HCT116 (cell line): ENCODE measurements at regions not wholly inside any gene's neighbourhood (a gene's known extent, or its start where the extent isn't known, plus 50 kb on each side); places are given as distances from the start of the nearest gene placed in this dataset.

Source experiments
- ATAC-seq: fragments of 200-7000 bp; cut with Tn5 transposase; 2 replicates; pipeline ENCODE4 v1.9.1; 2020; ENCODE audit warnings: mild to moderate bottlenecking, moderate library complexity
- BruUV-seq: library from RNA; stranded (reverse); fragments of 400-500 nt; replicated peaks from 2 replicates; lab custom pipeline; 2021; lab: Mats Ljungman, UMichigan
- CTCF ChIA-PET: fragments of 300-600 bp; sonication (Branson Sonifier 250); formaldehyde crosslinking; loops from one replicate; lab custom pipeline; 2021; ENCODE audit warnings: antibody characterized with exemption; lab: Charles Lee
- POLR2A ChIA-PET: fragments of 300-600, 350-600 bp; sonication (Branson Sonifier 250); formaldehyde crosslinking; loops from one replicate; lab custom pipeline; 2021; ENCODE audit warnings: antibody characterized with exemption; lab: Charles Lee
- RAD21 ChIA-PET, 2 experiments: fragments of 300-600 bp; sonication (Branson Sonifier 250); formaldehyde crosslinking; loops; one replicate each; lab custom pipeline; 2023; ENCODE audit warnings: low total read pairs in 2 of 2; ENCODE audit not compliant: uncharacterized antibody in 2 of 2, unreplicated experiment in 2 of 2, low non-redundant PET in 1 of 2; lab: Charles Lee
- DNase-seq: peaks from one replicate; pipeline ENCODE4 v3.0.0-alpha.2; 2010; ENCODE audit warnings: low read depth, low spot score
- H2AFZ ChIP-seq: fragments of 200-600 bp; shearing (Covaris generic), sonication (generic); 2 replicates; pipeline ENCODE4 v1.6.1; 2017; ENCODE audit warnings: low read depth, mixed run types, mixed read lengths, antibody characterized with exemption, low read length; ENCODE audit not compliant: poor library complexity, severe bottlenecking
- H3K27ac ChIP-seq: 2 replicates; pipeline ENCODE4 v1.5.1; 2012; ENCODE audit warnings: low read depth, low read length
- H3K27me3 ChIP-seq: fragments of 200-600 bp; sonication (generic); 2 replicates; pipeline ENCODE4 v1.6.1; 2016; ENCODE audit warnings: mixed run types, low read length, mixed read lengths; ENCODE audit not compliant: insufficient read depth
- H3K36me3 ChIP-seq, 2 experiments: fragments of 200-500 bp in 1 of 2; fragments of 200-600 bp in 1 of 2; sonication (Bioruptor generic) in 1 of 2; sonication (generic) in 1 of 2; 2 replicates each; pipeline versions ENCODE4 v1.5.1 to v1.6.1; 2014 to 2016; ENCODE audit warnings: low read length in 2 of 2, inconsistent platforms in 1 of 2, mixed read lengths in 1 of 2, mixed run types in 1 of 2; ENCODE audit not compliant: insufficient read depth in 2 of 2, control insufficient read depth in 1 of 2
- H3K4me1 ChIP-seq, 2 experiments: fragments of 200-600 bp in 1 of 2; sonication (generic) in 1 of 2; 2 replicates each; pipeline versions ENCODE4 v1.5.1 to v1.6.1; 2012 to 2017; ENCODE audit warnings: low read length in 2 of 2, inconsistent platforms in 1 of 2, mild to moderate bottlenecking in 1 of 2, mixed read lengths in 1 of 2, mixed run types in 1 of 2, moderate library complexity in 1 of 2; ENCODE audit not compliant: insufficient read depth in 2 of 2, control insufficient read depth in 1 of 2
- H3K4me2 ChIP-seq: fragments of 200-600 bp; sonication (generic); 2 replicates; pipeline ENCODE4 v1.6.1; 2017; ENCODE audit warnings: mixed run types, low read length, mixed read lengths
- H3K4me3 ChIP-seq, 2 experiments: fragments of 200-600 bp in 1 of 2; sonication (generic) in 1 of 2; replicated peaks in 1 of 2; 2 replicates each; pipeline ENCODE4 v1.5.1; 2011 to 2016; ENCODE audit warnings: low read length in 2 of 2, control low read depth in 1 of 2, low read depth in 1 of 2, mild to moderate bottlenecking in 1 of 2, mixed read lengths in 1 of 2, mixed run types in 1 of 2
- H3K79me2 ChIP-seq: fragments of 200-600 bp; sonication (generic); 2 replicates; pipeline ENCODE4 v1.6.1; 2017; ENCODE audit warnings: mild to moderate bottlenecking, mixed run types, low read length, moderate library complexity, mixed read lengths; ENCODE audit not compliant: insufficient read depth
- H3K9ac ChIP-seq: fragments of 200-600 bp; sonication (generic); 2 replicates; pipeline ENCODE4 v1.6.1; 2016; ENCODE audit warnings: low read length, mixed read lengths
- H3K9me2 ChIP-seq: fragments of 200-600 bp; sonication (generic), shearing (Covaris generic); 2 replicates; pipeline ENCODE4 v1.6.1; 2017; ENCODE audit warnings: mixed run types, mild to moderate bottlenecking, moderate library complexity; ENCODE audit not compliant: insufficient read depth
- H3K9me3 ChIP-seq, 2 experiments: fragments of 200-500 bp in 1 of 2; fragments of 200-600 bp in 1 of 2; sonication (Bioruptor generic) in 1 of 2; sonication (generic) in 1 of 2; 2 replicates each; pipeline ENCODE4 v1.6.1; 2014 to 2017; ENCODE audit warnings: low read length in 2 of 2, mixed read lengths in 2 of 2, inconsistent platforms in 1 of 2, low read depth in 1 of 2, mild to moderate bottlenecking in 1 of 2, mixed run types in 1 of 2, moderate library complexity in 1 of 2; ENCODE audit not compliant: control insufficient read depth in 1 of 2, insufficient read depth in 1 of 2
- H4K20me1 ChIP-seq: fragments of 200-600 bp; sonication (generic), shearing (Covaris generic); 2 replicates; pipeline ENCODE4 v1.6.1; 2017; ENCODE audit warnings: mixed run types, mild to moderate bottlenecking, moderate library complexity; ENCODE audit not compliant: insufficient read depth
- CEBPB ChIP-seq: IDR thresholded peaks from 2 replicates; pipeline ENCODE4 v1.6.1; 2012; ENCODE audit warnings: low read depth
- CTCF ChIP-seq, 3 experiments: fragments of 200-600 bp in 1 of 3; sonication (generic) in 1 of 3; IDR thresholded peaks in 2 of 3; conservative IDR thresholded peaks in 1 of 3; 2 replicates each; pipeline ENCODE4 v1.5.1; 2012 to 2017; ENCODE audit warnings: low read depth in 2 of 3, low read length in 2 of 3, antibody characterized with exemption in 1 of 3, borderline replicate concordance in 1 of 3, control low read depth in 1 of 3, mild to moderate bottlenecking in 1 of 3, mixed read lengths in 1 of 3, mixed run types in 1 of 3, moderate library complexity in 1 of 3; ENCODE audit not compliant: insufficient read depth in 1 of 3
- EGR1 ChIP-seq: IDR thresholded peaks from 2 replicates; pipeline ENCODE4 v1.6.1; 2012; ENCODE audit warnings: low read depth
- EZH2 ChIP-seq: fragments of 200-600 bp; sonication (generic); IDR thresholded peaks from 2 replicates; pipeline ENCODE4 v1.6.1; 2017; ENCODE audit warnings: antibody characterized with exemption, mixed run types
- FOSL1 ChIP-seq: IDR thresholded peaks from 2 replicates; pipeline ENCODE4 v1.6.1; 2012; ENCODE audit warnings: low read depth
- MAX ChIP-seq: IDR thresholded peaks from 2 replicates; pipeline ENCODE4 v1.6.1; 2012
- POLR2A ChIP-seq: IDR thresholded peaks from 2 replicates; pipeline ENCODE4 v1.7.0; 2011; ENCODE audit warnings: borderline replicate concordance; ENCODE audit not compliant: insufficient read depth, insufficient read length; ENCODE audit errors: extremely low read depth
- REST ChIP-seq: IDR thresholded peaks from 2 replicates; pipeline ENCODE4 v1.6.1; 2012; ENCODE audit warnings: low read depth
- SIN3A ChIP-seq: IDR thresholded peaks from 2 replicates; pipeline ENCODE4 v1.6.1; 2012; ENCODE audit warnings: low read depth
- SP1 ChIP-seq: IDR thresholded peaks from 2 replicates; pipeline ENCODE4 v1.6.1; 2012; ENCODE audit warnings: low read depth
- SRF ChIP-seq: IDR thresholded peaks from 2 replicates; pipeline ENCODE4 v1.6.1; 2012; ENCODE audit warnings: low read depth
- YY1 ChIP-seq: IDR thresholded peaks from 2 replicates; pipeline ENCODE4 v1.6.1; 2011; ENCODE audit warnings: low read length, low read depth, moderate library complexity, mild to moderate bottlenecking; ENCODE audit not compliant: insufficient replicate concordance; ENCODE audit errors: extremely low read depth
- ZFX ChIP-seq: fragments of 450-650 bp; IDR thresholded peaks from 2 replicates; pipeline ENCODE4 v1.6.1; 2017
- ZNF274 ChIP-seq: fragments of 200-500 bp; sonication (Bioruptor generic); IDR thresholded peaks from 2 replicates; pipeline ENCODE4 v1.6.1; 2014; ENCODE audit warnings: mild to moderate bottlenecking, low read depth, low read length, inconsistent platforms
- intact Hi-C: fragments of 100-400 bp; cut with micrococcal nuclease; formaldehyde crosslinking; loops from 2 replicates; pipeline ENCODE4 v1.10.0; 2022

- ATAC-seq: no peak
- DNase-seq: no peak
- H3K4me1 ChIP-seq: no peaks in the 10 kb centered on the region
- H3K79me2 ChIP-seq: no peaks in the 10 kb centered on the region
- POLR2A ChIA-PET: no interaction called here
- TF ChIP-seq YY1: no peak
- TF ChIP-seq REST: no peak
- TF ChIP-seq EGR1: no peak
- no peak for TF ChIP-seq SRF
- no peak for TF ChIP-seq EZH2
- TF ChIP-seq SIN3A: no peak
- RAD21 ChIA-PET: no interaction called here
- peaks cover 0 to 5% of the 10 kb centered on the region in 2 experiments; a peak in 1 of 4 replicates for H3K9me3 ChIP-seq
- no peaks in the 10 kb centered on the region for H3K9me2 ChIP-seq
- H3K27me3 ChIP-seq: no peaks in the 10 kb centered on the region
- intact Hi-C loops: no loop called here
- no peak overlapping the region for H3K4me2 ChIP-seq
- H3K4me3 ChIP-seq: no peak overlapping the region
- CTCF ChIA-PET: no interaction called here
- H2AFZ ChIP-seq: no peak overlapping the region
- BruUV-seq: no TSS peak
- no peak overlapping the region for H3K9ac ChIP-seq
- no peaks in the 10 kb centered on the region for H3K36me3 ChIP-seq
- H3K27ac ChIP-seq: no peak overlapping the region
- H4K20me1 ChIP-seq: no peaks in the 10 kb centered on the region
Observed at GRCh38 chr15:97316362-97316761, 644.1 kb upstream of the ARRDC4 start.

GRCh38 chr15:97317163-97317562, 643.3 kb upstream of the ARRDC4 start:
- ATAC-seq (no peak), DNase-seq (no peak)
- H3K27me3 ChIP-seq: no peaks in the 10 kb centered on the region
- H4K20me1 ChIP-seq: no peaks in the 10 kb centered on the region
- no peak overlapping the region for H3K4me2 ChIP-seq
- BruUV-seq: no TSS peak
- RAD21 ChIA-PET: no interaction called here
- H3K9me2 ChIP-seq: no peaks in the 10 kb centered on the region
- H3K79me2 ChIP-seq: no peaks in the 10 kb centered on the region
- no peaks in the 10 kb centered on the region for H3K4me1 ChIP-seq
- no peak overlapping the region for H3K4me3 ChIP-seq
- H3K9ac ChIP-seq: no peak overlapping the region
- no peaks in the 10 kb centered on the region for H3K36me3 ChIP-seq
- CTCF ChIA-PET: no interaction called here
- intact Hi-C loops: no loop called here
- peaks cover 0 to 5% of the 10 kb centered on the region in 2 experiments; a peak in 2 of 4 replicates for H3K9me3 ChIP-seq
- H2AFZ ChIP-seq: no peak overlapping the region
- no peak overlapping the region for H3K27ac ChIP-seq
- POLR2A ChIA-PET: no interaction called here
- TF ChIP-seq SP1 (no peak), YY1 (no peak), CEBPB (no peak), ZFX (no peak), EGR1 (no peak), POLR2A (no peak), FOSL1 (no peak), CTCF (IDR thresholded peaks at IDR 0.05 in 2 of 3, conservative IDR thresholded peaks at IDR 0.05 in 1 of 3; ENCODE audit: borderline replicate concordance in 1 of 3, insufficient read depth in 1 of 3, low read depth in 2 of 3, low read length in 2 of 3) (no peak), MAX (no peak), ZNF274 (no peak)
